HG02870 (cell line): ENCODE measurements at regions not wholly inside any gene's neighbourhood (a gene's known extent, or its start where the extent isn't known, plus 50 kb on each side); places are given as distances from the start of the nearest gene placed in this dataset.
"Not testable (repeated sequence)": the region's sequence is repeated elsewhere in the genome, so short reads cannot be mapped to it uniquely, and the experiment has no call there.

Experiments used
- ATAC-seq: cut with Tn5 transposase; IDR thresholded peaks from one replicate; pipeline ENCODE4 v1.9.1; 2021; ENCODE audit warnings: mild to moderate bottlenecking, moderate library complexity; ENCODE audit not compliant: unreplicated experiment

DNA sequence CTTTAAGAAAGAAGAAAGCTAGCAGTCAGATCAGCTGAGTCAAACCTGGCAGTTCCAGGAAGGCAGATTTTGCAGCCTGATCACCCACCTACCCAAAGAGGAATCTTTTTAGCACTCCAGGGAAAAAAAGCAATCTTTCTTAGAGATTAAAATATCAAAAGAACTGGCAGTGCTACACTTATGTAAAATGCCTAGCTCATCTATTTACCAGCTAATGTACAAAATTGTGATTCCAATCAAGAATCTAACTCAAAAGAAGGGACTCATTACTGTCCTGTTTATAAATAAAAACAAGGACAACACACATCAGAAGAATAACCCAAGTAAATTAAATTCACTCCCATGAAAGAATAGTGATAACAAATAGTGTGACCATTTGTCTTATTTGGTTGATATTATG, 222.4 kb upstream of the ERCC4 start:
- no peak for ATAC-seq

DNA sequence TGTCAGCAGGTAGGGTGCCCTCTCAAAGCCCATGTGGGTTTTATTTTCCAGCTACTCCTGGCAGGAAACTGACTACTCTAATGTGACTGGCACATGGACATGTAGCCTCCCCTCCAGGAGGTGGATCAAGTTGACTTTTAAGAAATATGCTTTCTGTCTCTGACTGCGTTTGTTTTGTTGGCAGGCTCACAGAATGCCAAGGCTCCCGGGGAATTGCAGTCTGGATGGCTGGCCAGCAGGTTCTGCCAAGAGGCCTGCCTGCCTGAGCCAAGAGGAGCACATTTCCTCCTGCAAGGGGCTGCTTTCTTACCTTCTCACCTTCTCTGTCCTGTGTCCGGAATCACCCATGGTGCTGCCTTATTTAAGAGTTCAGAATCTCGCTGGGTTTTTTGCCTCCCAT, 217.3 kb upstream of the ERCC4 start:
- no peak for ATAC-seq

DNA sequence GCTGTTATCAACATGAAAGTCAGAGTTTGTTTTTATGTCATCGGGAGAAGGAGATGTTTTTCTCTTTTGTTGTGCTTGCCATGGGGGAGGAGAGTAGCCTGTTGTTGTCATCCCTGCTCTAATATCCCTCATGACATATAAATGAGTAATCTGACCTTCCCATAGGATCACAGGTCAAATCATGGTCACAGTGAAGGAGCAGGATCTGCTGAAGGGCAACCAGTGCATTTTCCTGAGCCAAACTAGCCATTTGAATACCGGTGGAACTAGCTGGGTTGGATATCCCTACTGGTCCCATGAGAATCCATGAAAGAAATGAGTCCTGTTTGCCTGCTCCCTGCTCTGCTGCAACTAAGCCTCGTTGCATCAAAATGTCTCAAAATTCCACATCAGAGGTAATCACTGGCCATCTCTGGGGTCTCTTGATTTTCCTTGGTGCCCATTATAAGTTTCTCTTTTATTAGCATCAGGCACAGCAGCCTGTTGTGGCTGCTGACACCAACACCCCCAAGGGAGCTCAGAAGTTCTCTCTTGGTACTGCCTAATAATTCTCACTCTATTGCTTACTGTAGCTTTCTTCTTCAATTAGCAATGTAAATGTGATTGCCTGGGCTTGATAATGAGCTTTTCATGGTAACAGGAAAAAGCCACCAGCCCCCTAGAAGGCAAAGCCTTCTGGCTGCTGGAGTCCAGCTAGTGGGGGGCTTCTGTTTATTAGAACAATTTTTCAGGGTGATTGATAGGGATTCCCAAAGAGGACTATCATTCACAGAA, 211.4 kb upstream of the ERCC4 start:
- ATAC-seq, result no peak

DNA sequence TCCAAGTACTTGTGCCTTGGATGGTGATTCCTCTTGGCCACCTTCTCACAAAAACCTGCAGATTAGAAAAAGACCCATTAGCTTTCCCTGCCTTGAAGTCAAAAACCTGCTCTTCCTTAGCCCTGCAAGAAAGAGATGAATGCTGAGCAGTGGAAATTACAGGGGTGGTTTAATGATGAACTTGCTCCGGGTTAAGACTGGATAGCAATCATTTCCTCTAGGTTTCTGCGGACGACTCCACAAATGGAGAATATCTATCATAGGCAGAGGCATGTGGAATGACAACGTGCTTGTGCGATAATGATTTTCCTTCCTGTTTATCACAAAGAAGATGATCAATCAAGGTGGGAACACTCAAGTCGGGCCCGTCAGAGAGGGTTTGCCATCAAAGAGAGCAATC, 201.2 kb upstream of the ERCC4 start:
- ATAC-seq, result no peak

DNA sequence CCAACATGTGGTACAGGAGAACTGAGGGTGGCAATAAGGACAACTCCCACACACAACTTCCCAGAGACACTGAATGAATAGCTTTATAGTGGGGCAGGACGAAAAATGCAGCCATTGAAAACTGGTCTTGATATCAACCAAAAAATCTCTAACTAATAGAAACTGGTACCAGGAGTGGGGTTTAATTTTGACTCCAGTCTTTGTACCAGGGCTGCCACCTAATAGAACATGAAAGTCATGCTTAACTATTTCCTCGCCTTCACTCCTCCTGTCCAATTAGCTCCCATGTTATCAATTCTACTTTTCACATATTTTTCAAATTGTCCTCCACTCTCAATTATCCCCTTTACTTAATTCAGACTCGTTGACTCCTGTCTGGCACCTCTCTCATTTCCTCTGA, 192.0 kb upstream of the ERCC4 start:
- no peak for ATAC-seq

DNA sequence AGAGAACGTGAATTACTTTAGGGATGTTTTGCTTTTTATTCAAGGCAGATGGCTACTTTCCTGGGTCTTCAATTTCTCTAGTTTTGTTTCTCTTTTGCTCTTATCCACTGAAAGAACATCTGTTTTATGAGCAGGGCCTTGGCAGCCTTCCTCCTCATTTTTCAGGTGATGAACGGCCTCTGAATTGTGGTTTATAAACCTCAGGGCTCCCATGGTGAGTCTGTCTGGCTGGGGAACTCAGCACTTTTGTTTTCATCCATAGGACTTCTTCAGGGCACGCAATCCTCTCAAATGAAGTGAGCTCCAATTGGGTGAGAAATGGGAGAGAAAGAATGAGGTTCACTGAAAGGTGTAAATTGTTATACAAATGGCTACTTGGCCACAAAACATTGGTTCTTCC, 186.4 kb upstream of the ERCC4 start:
- no peak for ATAC-seq

DNA sequence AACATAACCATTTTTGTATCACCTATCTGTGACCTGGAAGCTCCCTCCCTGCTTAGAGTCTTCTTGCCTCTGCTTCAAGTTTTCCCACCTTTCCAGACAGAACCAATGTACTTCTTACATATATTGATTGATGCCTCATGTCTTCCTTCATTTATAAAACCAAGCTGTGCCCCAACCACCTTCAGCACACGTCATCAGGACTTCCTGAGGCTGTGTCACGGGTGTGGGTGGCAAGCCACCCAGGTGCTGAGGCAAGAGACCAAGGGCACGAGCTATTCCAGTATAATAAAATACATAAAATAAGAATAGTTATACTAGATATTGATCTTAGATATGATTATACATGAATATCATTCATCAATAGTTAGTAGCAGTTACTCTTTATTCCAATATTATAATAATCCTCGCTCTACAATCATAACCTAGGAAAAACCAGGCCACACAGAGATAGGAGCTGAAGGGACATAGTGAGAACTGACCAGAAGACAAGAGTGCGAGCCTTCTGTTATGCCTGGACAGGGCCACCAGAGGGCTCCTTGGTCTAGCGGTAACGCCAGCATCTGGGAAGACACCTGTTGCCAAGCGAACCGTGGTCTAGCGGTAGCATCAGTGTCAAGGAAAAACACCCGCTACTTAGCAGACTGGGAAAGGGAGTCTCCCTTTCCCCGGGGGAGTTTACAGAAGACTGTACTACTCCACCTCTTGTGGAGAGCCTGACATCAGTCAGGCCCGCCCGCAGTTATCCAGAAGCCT, 180.2 kb upstream of the ERCC4 start:
- ATAC-seq, result not testable (repeated sequence)

DNA sequence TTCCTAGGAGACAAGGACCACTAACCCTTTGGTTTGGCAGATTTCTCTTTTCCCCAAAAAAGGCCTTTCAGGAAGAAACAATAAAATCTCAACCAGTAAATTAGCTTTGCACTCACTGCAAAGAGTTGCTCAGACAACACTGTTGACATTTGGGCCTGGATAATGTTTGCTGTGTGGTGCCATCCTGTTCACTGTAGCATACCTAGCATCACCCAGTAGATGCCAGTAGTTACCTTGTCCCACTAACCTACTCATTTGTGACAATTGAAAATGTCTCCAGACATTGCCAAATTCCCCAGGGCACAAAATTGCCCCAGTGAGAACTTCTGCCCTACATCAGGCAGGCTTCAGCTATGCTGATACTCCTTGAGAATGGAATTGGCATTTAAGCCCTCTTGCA, 177.0 kb upstream of the ERCC4 start:
- ATAC-seq, result no peak

DNA sequence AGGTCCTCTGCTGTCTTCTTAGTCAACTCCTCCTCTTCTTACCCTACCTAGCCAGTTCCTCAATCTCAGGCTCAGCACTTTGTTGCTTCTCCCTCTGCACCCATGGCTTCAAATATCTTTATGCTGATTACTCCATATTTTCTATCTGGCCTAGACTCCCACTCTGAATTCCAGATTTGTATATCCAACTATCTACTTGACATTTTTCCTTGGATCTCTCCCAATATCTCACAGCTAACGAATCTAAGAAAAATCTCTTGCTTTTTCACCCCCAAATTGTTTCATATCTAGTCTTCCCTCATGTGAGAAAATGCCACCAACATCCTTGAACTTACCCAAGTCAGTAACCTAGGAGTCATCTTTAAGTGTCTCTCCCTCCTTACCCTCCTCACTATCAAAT, 176.4 kb upstream of the ERCC4 start:
- no peak for ATAC-seq

DNA sequence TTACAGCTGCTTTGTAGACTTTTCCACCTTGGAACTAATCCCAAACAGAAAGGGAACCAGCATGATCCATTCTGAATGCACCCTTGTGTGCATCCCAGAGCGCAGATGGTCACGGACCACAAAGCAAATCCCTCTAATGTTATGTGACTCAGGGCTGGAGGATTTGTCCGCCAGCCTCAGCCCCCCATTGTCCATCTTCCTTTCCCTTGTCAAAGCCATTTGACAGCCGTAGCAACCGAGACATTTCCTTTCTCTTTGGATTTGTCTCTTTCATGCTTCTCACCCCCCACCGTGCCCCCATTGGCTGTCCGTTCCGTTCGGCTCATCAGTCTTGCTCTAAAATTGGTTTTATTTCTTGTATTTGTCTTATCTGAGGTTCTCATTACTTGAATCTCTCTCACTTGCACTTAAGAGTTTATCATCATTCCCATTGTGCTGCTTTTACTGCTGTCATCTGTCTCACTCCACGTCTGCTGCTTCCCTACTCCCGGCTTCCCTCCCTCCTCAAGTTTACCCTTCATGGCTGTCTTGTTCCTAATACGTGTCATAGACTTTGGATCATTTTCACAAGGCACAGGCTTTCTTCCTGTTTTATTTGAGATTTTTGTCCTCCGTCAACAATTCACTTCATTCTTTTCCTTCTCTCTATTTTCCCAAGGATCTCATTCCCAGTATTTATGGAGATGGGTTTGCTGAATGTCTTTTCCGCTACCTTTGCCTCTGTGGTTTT, 163.4 kb upstream of the ERCC4 start:
- no peak for ATAC-seq

DNA sequence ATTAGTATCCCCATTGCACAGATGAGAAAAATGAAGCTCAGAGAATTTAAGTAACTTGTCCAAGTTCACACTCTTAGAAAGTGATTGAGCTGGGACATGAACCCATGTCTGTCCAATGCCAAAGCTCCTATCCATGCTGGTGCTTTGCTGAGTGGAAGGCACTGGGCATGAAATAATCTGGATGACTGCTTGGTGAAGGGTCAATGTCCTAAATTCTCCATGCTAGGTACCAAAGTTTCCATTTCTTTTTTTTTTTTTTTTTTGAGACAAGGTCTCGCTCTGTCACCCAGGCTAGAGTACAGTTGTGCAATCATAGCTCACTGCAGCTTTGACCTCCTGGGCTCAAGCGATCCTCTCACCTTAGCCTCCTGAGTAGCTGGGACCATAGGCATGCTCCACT, 153.6 kb upstream of the ERCC4 start:
- ATAC-seq, result no peak

DNA sequence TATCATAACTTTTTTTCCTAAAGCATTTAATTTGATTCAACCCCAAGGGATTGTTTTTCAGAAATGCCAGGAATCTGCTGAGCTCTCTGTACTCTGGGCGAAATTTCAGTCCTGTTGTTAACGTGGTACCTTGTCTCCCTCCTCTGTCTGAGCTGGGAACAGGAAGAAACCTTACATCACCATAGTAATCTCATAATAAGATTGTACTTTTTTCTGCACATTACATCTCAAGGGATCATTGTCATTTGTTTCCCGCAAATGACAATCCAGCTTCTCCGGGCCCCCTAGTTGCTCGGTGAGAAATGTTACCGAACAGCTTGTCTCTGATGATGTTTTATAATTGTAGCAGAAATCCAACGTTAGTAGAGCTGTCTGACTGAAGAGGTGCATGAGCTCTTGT, 152.7 kb upstream of the ERCC4 start:
- ATAC-seq, result no peak

DNA sequence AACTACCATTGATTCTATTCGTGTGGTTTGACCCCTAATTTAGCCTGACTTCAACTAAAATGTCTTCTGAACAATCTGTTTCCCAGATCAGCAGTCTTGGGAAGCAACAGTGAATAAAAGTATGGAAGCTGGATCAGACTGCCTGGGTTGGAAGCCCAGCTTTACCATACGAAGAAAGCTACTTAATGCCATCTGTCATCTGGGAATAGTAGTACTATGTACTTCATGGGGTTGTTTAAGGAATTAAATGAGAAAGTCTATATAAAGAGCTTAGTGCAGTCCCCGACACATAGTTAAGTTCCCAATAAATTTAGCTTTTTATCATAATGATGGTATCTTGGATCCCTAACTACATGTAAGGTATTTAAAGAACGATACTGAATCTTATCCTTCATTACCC, 151.5 kb upstream of the ERCC4 start:
- no peak for ATAC-seq

DNA sequence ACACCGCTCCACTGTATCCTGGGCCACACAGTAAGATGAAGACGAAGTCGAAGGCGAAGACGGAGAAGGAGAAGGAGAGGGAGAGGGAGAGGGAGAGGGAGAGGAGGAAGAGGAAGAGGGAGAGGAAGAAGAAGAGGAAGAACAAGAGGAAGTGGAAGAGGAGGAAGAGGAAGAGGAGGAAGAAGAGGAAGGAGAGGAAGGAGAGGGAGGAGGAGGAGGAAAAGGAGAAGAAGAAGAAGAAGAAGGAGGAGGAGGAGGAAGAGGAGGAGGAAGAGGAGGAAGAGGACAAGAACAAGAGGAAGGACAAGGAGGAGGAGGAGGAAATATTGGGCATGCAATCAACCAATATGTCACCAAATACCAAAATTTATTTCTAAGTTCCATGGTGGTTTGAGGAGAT, 149.5 kb upstream of the ERCC4 start:
- ATAC-seq, result no peak

DNA sequence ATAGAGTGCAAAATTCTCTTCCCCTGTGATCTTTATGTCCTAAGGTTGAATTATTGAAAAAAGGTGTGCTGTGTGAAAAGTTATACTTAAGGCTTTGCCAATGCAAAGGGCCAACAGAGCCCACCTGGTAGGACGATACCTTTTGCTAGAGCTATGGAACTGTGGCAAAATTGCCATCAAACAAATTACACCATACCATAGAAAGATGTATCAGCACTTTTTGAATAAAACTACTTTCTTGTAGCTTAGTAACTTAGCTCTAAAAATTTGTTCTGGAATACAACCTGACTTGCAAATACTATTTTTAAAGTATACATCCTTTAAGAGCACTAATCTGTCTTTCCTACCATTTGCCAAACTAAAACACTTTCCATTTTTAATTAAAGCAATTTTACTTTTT, 147.2 kb upstream of the ERCC4 start:
- no peak for ATAC-seq

DNA sequence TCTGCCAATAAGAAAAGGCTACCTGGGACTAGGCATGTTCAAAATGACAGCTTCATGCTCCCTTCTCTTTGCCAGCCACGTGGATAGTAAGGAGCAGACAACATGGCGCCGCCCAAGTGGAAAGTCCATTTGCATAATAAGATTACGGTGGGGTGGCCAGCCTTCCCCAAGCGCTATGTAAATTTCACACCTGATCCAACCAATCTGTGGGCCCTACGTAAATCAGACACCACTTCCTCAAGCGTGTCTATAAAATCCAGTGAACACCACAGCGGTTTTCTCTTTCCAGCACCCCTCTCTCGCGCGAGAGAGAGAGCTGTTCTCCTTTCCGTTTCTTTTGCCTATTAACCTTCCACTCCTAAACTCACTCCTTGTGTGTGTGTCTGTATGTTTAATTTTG, 140.3 kb upstream of the ERCC4 start:
- ATAC-seq, result no peak

DNA sequence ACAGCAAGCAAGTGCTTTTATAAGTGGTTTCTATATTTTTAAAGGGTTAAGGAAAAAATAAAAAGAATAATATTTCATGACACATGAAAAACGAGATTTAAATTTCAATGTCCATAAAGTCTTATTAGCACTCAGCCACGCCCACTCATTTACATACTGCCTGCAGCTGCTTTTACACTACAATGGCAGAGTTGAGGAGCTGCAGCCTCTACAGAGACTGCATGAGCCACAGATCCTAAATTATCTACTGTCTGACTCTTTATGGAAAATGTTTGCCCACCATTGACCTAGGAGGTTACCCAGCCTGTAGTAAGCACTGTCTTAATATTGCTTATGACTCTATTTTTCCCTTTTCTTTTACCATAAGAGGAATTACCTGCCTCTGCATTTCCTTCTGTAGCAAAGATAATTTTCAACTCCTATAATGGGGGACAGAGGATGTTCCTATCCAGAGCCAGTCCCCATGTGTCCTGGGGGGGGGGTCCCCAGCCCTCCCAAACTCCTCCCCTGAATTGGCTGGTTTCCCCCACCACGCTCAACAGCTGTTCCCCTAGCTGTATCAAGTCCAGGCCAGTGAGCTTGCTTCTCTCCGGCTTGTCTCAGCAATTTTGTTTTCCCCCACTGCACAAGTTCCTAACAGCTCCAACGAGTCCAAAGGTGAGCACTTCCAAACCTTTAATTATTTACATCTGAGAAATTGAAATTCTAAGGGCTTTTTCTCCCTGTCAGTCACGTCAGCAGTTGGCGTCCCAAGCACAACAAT, 139.4 kb upstream of the ERCC4 start:
- no peak for ATAC-seq

DNA sequence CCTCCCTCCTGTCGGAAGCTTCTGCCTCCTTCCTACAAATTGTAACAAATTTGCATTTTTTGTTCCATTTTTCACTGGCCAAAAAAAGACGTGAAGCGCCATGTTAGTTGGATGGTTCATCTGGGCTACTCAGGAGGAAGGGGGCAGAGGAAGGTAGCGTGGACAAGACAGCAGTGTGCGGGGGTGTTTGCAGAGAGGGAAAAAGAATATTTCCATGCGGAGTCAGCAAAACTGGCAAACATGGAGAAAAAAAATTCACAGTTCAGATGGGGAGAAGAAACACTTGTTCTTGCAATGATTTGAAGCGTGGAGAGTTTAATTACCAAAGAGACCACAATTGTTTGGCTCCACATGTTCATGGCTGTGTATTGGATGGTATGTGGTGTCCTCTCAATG, 138.8 kb upstream of the ERCC4 start:
- no peak for ATAC-seq

DNA sequence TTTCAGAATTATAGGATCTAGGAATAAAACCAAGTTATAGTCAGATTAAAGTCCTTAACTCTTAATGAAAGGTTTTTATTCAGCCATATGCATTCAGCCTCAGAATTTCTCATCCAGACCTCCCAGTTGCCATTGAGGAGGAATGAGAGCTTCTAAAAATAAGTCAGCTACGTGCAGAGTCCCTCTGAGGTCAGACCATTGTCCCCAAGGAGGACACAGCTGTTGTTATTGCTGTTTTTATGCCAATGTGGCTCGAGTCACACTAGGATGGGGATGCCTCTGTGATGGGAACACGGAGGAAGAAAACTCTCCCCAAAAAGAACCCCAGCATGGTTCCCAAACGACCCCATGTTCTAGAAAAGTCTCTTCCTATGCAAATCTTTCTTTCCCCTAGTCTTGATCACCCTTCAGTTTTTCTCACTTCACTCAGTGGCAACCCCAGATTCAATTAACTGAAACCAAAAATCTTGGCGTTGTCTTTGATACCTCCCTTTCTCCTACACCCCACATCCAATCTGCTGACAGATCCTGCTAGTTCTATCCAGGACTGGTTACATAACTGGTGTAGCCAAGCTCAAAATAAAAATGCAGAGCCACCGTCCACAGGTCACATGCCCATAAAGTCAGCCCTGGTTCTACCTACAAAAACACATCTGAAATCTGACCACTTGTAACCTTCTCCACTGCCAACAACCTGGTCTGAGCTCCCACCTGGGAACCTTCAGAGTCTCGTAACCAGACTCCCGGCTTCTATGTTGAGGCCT, 138.2 kb upstream of the ERCC4 start:
- no peak for ATAC-seq

DNA sequence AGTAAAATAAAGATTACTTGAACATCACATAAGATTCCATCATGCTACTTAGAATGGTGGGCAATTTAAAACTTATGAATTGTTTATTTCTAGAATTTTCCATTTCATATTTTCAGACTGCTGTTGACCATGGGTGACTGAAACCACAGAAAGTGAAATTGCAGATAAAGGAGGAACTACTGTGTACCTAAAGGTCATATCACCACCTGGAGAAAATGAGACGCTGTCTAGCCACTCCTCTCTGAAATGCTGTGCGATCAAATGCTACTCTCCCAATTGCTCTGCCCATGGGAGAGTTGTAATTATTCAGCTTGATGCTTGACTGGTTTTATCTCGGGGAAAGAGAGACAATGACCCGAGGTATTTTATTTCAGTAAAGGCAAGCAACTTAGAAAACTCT, 128.9 kb upstream of the ERCC4 start:
- no peak for ATAC-seq
